Loucy (cell line): ENCODE measurements at regions not wholly inside any gene's neighbourhood (a gene's known extent, or its start where the extent isn't known, plus 50 kb on each side); places are given as distances from the start of the nearest gene placed in this dataset.

Experiments used
- H2AFZ ChIP-seq: fragments of 200-600 bp; sonication (generic); 2 replicates; pipeline ENCODE4 v1.6.0; 2016; ENCODE audit warnings: antibody characterized with exemption, mild to moderate bottlenecking, low read length, moderate library complexity
- H3F3A ChIP-seq: fragments of 200-600 bp; 2 replicates; pipeline ENCODE4 v1.6.0; 2016; ENCODE audit warnings: antibody characterized with exemption, low read depth, mild to moderate bottlenecking
- H3K27me3 ChIP-seq: fragments of 200-600 bp; sonication (generic); 2 replicates; pipeline ENCODE4 v1.6.1; 2014; ENCODE audit warnings: low read length, mild to moderate bottlenecking; ENCODE audit not compliant: insufficient read depth, poor library complexity, severe bottlenecking
- H3K36me3 ChIP-seq: fragments of 200-600 bp; sonication (generic); 2 replicates; pipeline ENCODE4 v1.6.1; 2016; ENCODE audit warnings: low read length; ENCODE audit not compliant: insufficient read depth
- H3K4me1 ChIP-seq: fragments of 200-600 bp; sonication (generic); 2 replicates; pipeline ENCODE4 v1.5.1; 2014; ENCODE audit warnings: low read length, mild to moderate bottlenecking; ENCODE audit not compliant: insufficient read depth, poor library complexity, severe bottlenecking
- H3K4me2 ChIP-seq: fragments of 200-600 bp; sonication (generic); 2 replicates; pipeline ENCODE4 v1.6.0; 2014; ENCODE audit warnings: antibody characterized with exemption, low read length, low read depth, mild to moderate bottlenecking; ENCODE audit not compliant: poor library complexity, severe bottlenecking
- H3K4me3 ChIP-seq: fragments of 200-600 bp; sonication (generic); 2 replicates; pipeline ENCODE4 v1.5.1; 2014; ENCODE audit warnings: low read length, mild to moderate bottlenecking, mixed read lengths; ENCODE audit not compliant: poor library complexity, severe bottlenecking
- H3K79me2 ChIP-seq: fragments of 200-600 bp; sonication (generic); 2 replicates; pipeline ENCODE4 v1.6.1; 2014; ENCODE audit warnings: low read length; ENCODE audit not compliant: insufficient read depth
- H3K9ac ChIP-seq: fragments of 200-600 bp; sonication (generic); 2 replicates; pipeline ENCODE4 v1.6.0; 2014; ENCODE audit warnings: mild to moderate bottlenecking, low read depth, low read length, moderate library complexity; ENCODE audit not compliant: poor library complexity, severe bottlenecking
- H3K9me2 ChIP-seq: fragments of 200-600 bp; sonication (generic); replicated peaks from 2 replicates; pipeline ENCODE4 v1.6.1; 2016; ENCODE audit warnings: low read depth, low read length, mixed read lengths
- H3K9me3 ChIP-seq: fragments of 200-600 bp; sonication (generic); 2 replicates; pipeline ENCODE4 v1.6.1; 2014; ENCODE audit warnings: mild to moderate bottlenecking, antibody characterized with exemption, low read length, low read depth; ENCODE audit not compliant: insufficient read depth
- H4K20me1 ChIP-seq: fragments of 200-600 bp; sonication (generic); 2 replicates; pipeline ENCODE4 v1.6.0; 2014; ENCODE audit warnings: antibody characterized with exemption, low read length, mild to moderate bottlenecking; ENCODE audit not compliant: insufficient read depth, poor library complexity, severe bottlenecking
- CTCF ChIP-seq: fragments of 200-600 bp; sonication (generic); conservative IDR thresholded peaks from 2 replicates; pipeline ENCODE4 v1.5.1; 2014; ENCODE audit warnings: mild to moderate bottlenecking, antibody characterized with exemption, low read length
- EZH2phosphoT487 ChIP-seq: fragments of 200-600 bp; IDR thresholded peaks from 2 replicates; pipeline ENCODE4 v1.6.1; 2018; ENCODE audit warnings: antibody characterized with exemption, mild to moderate bottlenecking, moderate library complexity, borderline replicate concordance

DNA sequence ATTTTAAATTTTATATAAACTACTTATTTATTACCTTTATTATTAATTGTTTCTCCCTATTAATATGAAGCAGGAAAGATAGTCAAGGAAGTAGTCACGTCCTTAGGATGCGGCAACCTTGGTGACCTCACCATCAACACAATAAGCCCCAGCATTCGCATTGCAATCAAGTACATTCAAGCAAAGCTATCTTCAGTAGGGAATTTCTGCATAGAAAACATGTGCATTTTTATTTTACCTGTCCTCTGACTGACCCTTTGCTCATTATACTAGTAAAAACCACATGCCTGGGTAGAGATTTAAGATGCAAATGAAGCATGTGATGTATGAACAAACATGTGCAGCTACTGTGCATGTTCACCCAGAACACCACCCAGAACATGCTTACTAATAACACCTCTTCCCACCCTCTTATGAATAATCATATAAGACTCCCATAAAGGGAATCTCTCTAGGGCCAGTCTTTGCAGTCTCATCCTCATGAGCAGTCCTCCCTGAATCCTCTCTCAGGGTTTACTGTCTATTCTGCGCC is 869.6 kb downstream of the TAF11L14 start:
- no peak overlapping the region for H3K9ac ChIP-seq
- H3K79me2 ChIP-seq = no peaks in the 10 kb centered on the region
- H3K4me2 ChIP-seq = no peak overlapping the region
- no peaks in the 10 kb centered on the region for H3K27me3 ChIP-seq
- TF ChIP-seq CTCF = no peak
- no peak for TF ChIP-seq EZH2phosphoT487
- no peaks in the 10 kb centered on the region for H4K20me1 ChIP-seq
- no peak overlapping the region for H3K4me3 ChIP-seq
- H3K4me1 ChIP-seq = no peaks in the 10 kb centered on the region
- H3K9me3 ChIP-seq = no peaks in the 10 kb centered on the region
- no peak overlapping the region for H2AFZ ChIP-seq
- H3F3A ChIP-seq = no peaks in the 10 kb centered on the region
- H3K9me2 ChIP-seq = no peaks in the 10 kb centered on the region
- H3K36me3 ChIP-seq = no peaks in the 10 kb centered on the region

- Histone ChIP-seq H3K27me3 (no peaks in the 10 kb centered on the region), H3K9me2 (no peaks in the 10 kb centered on the region), H2AFZ (no peak overlapping the region), H3K4me2 (no peak overlapping the region), H3K9me3 (no peaks in the 10 kb centered on the region), H3K4me1 (no peaks in the 10 kb centered on the region), H3K9ac (no peak overlapping the region), H3K79me2 (no peaks in the 10 kb centered on the region), H3F3A (no peaks in the 10 kb centered on the region), H3K4me3 (no peak overlapping the region), H3K36me3 (no peaks in the 10 kb centered on the region), H4K20me1 (no peaks in the 10 kb centered on the region)
- TF ChIP-seq EZH2phosphoT487 (no peak), CTCF (no peak)
Measured at GRCh38 chr5:18507114-18507513, 872.9 kb downstream of the TAF11L14 start.

GRCh38 chr5:18517641-18518380 is 883.6 kb downstream of the TAF11L14 start:
- Histone ChIP-seq H4K20me1 (no peaks in the 10 kb centered on the region), H3K36me3 (no peaks in the 10 kb centered on the region), H3K4me2 (no peak overlapping the region), H3F3A (no peaks in the 10 kb centered on the region), H3K9ac (no peak overlapping the region), H3K27me3 (no peaks in the 10 kb centered on the region), H3K9me3 (no peaks in the 10 kb centered on the region), H3K9me2 (no peaks in the 10 kb centered on the region), H2AFZ (no peak overlapping the region), H3K4me1 (no peaks in the 10 kb centered on the region), H3K4me3 (no peak overlapping the region), H3K79me2 (no peaks in the 10 kb centered on the region)
- TF ChIP-seq CTCF = no peak
- no peak for TF ChIP-seq EZH2phosphoT487
